ENCODE measurements at regions not wholly inside any gene's neighbourhood (a gene's known extent, or its start where the extent isn't known, plus 50 kb on each side); places are given as distances from the start of the nearest gene placed in this dataset.

DNA sequence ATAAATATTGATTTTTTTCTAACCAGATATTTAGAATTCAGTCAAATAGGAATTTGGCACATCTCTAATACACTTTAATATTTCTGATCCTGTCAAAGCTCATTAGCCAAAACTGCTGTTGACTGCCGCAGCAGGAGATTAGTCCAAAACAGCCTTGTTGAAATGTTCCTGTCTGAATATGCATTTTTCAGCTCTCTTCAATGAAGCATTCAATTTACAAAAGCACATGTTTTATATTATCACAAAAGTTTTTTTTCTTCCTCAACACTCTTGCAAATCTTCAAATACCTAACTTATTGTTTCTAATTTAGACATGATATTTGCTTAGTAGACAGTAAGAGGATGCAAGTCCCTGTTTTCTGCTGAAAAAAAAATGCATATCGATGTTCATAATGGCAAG is 140.9 kb downstream of the SPATA18 start:
- 0% methylated on average over 2 of the region's 2 CpGs for WGBS (ENCODE audit: insufficient coverage, low coverage, missing lambda C conversion rate)
- H2AFZ ChIP-seq (ENCODE audit: low read depth, low read length): no peak overlapping the region
- no peaks in the 10 kb centered on the region for H3K9me1 ChIP-seq (ENCODE audit: control insufficient read depth, insufficient read depth, low read length)
- no TSS peak for BruUV-seq (replicated peaks)
- no peak overlapping the region for H3K4me3 ChIP-seq
- TF ChIP-seq, protein P1, sequence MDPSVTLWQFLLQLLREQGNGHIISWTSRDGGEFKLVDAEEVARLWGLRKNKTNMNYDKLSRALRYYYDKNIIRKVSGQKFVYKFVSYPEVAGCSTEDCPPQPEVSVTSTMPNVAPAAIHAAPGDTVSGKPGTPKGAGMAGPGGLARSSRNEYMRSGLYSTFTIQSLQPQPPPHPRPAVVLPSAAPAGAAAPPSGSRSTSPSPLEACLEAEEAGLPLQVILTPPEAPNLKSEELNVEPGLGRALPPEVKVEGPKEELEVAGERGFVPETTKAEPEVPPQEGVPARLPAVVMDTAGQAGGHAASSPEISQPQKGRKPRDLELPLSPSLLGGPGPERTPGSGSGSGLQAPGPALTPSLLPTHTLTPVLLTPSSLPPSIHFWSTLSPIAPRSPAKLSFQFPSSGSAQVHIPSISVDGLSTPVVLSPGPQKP (CRISPR knock-in tag; IDR thresholded peaks at IDR 0.05): no peak
- TF ChIP-seq ZNF263 (CRISPR knock-in tag; IDR thresholded peaks at IDR 0.05; ENCODE audit: borderline replicate concordance): no peak
- no peak for TF ChIP-seq POLR2AphosphoS2 (IDR thresholded peaks at IDR 0.05; ENCODE audit: low read length)
- no peak for TF ChIP-seq ZC3H11A (IDR thresholded peaks at IDR 0.05; ENCODE audit: low read depth, low read length)
- no peak for TF ChIP-seq HDAC6 (IDR thresholded peaks at IDR 0.05; ENCODE audit: low read depth, low read length)
- TF ChIP-seq MAFG (tag; conservative IDR thresholded peaks at IDR 0.05): no peak
- no peak for TF ChIP-seq ETV5 (CRISPR knock-in tag; IDR thresholded peaks at IDR 0.05; ENCODE audit: low read depth)
- TF ChIP-seq NR1H2 (CRISPR knock-in tag; IDR thresholded peaks at IDR 0.05): no peak
- no peak for TF ChIP-seq RBM14 (IDR thresholded peaks at IDR 0.05; ENCODE audit: borderline replicate concordance, insufficient read depth, low read depth, low read length)
- no peak overlapping the region for H3K27ac ChIP-seq (ENCODE audit: extremely low read depth, low read depth, low read length)
- DNase-seq (ENCODE audit: extremely low read depth in 1 of 4, low spot score in 3 of 4) (no peak), ATAC-seq (no peak), FAIRE-seq (no peak)
- H3K9ac ChIP-seq (ENCODE audit: insufficient read depth in 1 of 2, low read depth in 2 of 2, low read length in 2 of 2): no peak overlapping the region
- H3K27me3 ChIP-seq (ENCODE audit: control insufficient read depth in 2 of 2, insufficient read depth in 2 of 2, low read length in 2 of 2): no peaks in the 10 kb centered on the region
- no peaks in the 10 kb centered on the region for H3K4me1 ChIP-seq (replicated peaks in 1 of 2; ENCODE audit: control insufficient read depth in 2 of 2, insufficient read depth in 2 of 2, low read length in 2 of 2)
- no peak overlapping the region for H3K4me2 ChIP-seq (ENCODE audit: insufficient read depth, low read length)
- POLR2A ChIA-PET: no interaction called here
- intact Hi-C loops (cut with micrococcal nuclease) (no loop called here), in situ Hi-C loops (cut with MboI) (no loop called here)
- H3K9me3 ChIP-seq (replicated peaks; ENCODE audit: control insufficient read depth, insufficient read depth, low read depth, low read length): no peaks in the 10 kb centered on the region
- CTCF ChIA-PET (ENCODE audit: low intra/inter-chr PET ratio): no interaction called here
- H3K36me3 ChIP-seq (ENCODE audit: control insufficient read depth, insufficient read depth, low read length): no peaks in the 10 kb centered on the region
- no peaks in the 10 kb centered on the region for H3K79me2 ChIP-seq (ENCODE audit: control insufficient read depth, insufficient read depth, low read length)
- H4K20me1 ChIP-seq (replicated peaks; ENCODE audit: control insufficient read depth, insufficient read depth, low read length): no peaks in the 10 kb centered on the region
